Activated CD8-positive, alpha-beta memory T cell treated with anti-CD3 and anti-CD28 coated beads for 4 hours (primary cell): ENCODE measurements at regions not wholly inside any gene's neighbourhood (a gene's known extent, or its start where the extent isn't known, plus 50 kb on each side); places are given as distances from the start of the nearest gene placed in this dataset.

Experiments used
- DNase-seq, 2 donors: peaks; one replicate each; pipeline ENCODE4 v3.0.0-alpha.2; 2020; ENCODE audit warnings: low read depth in 2 of 2

GRCh38 chr17:34527908-34528470, 51.4 kb upstream of the TMEM132E start:
- DNase-seq, result no peak

DNA sequence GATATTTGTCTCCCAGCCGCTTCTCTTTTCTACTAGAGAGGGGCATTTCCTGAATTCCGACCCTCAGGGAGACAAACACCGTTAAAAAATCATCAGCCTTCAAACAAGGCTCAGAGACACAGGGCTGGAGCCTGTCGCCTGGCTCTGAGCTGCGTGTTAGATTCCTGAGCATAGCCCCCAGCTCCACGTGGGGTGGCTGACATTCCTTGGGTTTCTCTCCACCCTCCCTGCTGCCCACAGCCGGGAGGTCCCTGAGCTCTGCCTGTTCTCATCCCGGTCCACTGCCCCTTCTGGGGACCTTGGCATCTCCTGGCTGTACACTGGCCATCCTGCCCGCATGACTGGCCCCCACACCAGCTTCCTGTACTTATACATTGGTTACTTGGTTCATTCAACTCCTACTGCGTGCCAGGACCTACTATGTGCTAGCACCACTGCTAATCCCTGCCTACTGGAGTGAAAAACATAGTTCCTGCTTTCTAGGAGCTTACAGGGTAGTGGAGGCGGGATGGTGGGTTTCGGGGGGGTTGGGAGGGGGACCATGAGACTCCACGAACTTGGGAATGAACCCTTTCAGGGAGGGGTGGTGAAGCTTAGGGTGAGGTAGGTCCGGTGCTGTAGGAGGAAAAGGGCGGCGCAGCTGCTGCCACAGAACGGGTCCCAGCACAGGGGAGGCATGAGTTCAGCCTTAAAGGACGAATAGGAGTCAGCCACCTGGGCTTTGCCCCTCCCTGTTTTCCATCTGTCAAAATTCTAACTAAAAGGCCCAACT, 52.1 kb upstream of the TMEM132E start:
- no peak for DNase-seq

DNA sequence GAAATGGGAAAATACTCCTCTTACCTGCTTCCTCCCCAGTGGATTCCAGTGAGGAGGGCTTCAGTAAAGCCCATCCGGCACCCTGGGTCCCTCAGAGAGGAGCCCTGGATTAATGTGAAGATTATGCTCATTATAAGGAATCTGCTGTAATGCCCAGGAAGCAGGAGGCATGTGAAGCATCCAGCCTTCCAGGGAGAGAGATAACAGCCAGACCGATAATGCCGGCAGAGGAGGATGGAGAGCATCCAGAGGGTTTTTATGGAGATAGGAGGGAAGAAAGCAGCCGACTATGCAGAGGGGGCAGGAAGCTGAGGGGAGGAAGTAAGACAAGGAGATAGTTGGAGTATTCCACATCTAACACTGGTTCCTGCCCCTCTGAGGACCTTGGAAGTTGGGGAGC, 53.7 kb upstream of the TMEM132E start:
- no peak for DNase-seq

DNA sequence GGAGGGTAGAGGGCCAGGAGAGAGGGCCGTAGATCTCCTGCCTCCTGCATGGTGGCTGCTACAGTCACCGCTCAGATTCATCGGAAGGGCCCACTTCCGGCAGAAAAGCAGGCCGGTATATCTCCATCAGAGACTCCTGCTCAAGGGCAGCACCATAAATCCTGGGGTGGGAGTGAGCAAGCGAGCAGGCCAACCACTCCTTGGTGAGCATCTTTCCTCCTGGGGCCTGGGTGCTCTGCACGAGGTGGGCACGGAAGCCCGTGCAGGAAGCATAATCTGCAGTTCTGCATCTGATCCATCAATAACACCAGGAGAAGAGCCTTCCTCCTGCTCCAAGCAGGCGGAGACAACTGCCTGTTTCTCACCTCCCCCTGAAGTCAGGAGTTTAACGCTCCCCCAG, 57.4 kb upstream of the TMEM132E start:
- no peak for DNase-seq

GRCh38 chr17:34519282-34519681, 60.1 kb upstream of the TMEM132E start:
- no peak for DNase-seq

DNA sequence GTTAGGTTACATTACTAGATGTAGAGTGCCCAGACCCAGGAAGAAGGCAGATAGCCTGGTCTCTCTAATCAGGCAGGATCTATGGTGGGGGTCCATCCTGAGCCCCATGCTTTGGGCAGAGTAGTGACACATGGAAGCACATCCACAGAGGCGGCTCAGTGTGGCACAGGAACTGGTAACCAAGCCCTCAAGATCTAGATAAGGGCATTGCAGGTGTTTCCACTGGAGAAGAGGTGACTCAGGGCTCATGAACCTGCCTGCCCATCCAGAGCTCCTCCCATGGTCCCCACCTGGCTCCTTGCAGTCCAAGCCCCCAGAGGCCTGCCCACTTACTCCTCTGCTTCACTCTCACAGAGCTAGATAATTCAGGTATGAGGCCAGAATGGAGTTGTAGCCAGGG, 62.0 kb upstream of the TMEM132E start:
- no peak for DNase-seq

DNA sequence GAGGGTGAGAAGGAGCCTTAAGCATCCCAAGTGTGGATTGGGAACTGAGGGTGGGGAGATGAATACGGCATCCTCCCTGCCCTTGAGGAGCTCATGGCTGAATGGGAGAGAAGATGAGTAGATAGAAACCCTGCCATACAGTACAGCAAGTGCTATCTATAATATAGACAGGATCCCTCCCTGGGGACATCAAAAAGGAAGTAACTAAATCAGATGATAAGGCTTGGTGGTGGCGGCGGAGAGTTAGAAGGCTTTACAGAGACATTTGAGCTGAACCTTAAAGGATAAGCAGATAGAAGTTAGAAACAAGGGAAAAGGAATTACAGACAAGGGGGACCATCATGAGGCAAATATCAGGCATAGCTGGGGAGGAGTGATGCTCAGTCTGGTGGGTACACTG, 67.5 kb upstream of the TMEM132E start:
- DNase-seq, result no peak

GRCh38 chr17:34511265-34511664, 68.1 kb upstream of the TMEM132E start:
- DNase-seq, result no peak

DNA sequence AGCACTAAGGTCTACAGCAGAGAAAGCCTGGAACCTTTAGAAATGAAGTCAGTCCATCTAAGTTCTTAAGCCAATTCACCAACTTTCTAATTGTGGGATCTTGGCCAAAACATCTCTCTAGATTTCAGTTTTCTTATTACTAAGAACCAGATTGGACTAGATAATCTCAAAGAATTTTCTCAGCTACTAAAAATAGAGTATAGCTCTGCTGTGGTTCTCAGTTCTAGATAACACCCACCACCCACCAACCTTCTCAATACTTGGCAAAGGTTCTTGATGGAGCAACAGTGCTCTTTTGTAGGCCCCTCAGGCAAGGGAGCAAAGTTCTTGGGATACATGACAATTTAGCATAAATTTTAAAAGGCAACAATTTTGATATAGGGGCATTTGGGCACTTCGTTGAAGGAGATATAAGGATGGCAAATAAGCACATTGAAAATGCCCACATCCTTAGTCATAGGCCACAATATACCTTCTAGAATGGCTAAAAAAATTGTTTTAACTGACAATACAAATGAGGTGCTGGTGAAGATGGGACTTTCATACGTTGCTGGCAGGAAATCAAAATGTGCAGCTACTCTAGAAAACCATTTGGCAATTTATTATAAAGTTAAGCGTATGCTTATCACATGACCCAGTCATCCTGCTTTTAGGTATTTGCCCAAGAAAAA, 74.4 kb upstream of the TMEM132E start:
- no peak for DNase-seq

DNA sequence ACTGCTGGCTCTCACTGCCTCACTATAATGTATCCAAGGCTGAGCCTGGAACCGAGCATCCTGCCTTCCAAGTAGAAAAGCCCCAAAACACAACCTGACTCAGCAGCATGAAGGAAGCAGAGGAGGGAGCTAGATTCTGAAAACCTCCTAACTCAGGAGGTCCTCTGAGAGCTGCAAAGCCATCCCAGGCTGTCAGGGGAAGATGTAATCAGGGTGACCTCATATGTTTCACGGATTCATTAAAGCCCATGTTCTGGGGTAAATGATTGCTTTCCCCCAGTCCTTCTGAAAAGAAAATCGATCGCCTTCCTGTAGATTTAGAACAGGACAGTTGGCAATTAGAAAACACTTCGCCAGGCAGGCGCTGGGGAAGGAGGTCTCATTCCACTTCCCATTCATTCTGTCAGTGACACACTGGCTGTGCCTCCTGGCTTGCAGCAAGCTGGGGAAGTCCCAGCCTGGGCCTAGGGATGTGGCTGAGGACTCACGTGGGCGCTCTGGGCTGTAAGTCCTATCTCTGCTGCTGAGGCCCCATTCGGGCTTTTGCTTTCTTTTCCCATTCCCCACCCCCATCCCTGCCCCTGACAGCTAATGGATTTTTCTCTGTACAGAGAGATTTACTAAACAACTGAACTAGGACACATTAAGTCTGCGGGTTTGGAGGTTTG, 75.7 kb upstream of the TMEM132E start:
- no peak for DNase-seq

DNA sequence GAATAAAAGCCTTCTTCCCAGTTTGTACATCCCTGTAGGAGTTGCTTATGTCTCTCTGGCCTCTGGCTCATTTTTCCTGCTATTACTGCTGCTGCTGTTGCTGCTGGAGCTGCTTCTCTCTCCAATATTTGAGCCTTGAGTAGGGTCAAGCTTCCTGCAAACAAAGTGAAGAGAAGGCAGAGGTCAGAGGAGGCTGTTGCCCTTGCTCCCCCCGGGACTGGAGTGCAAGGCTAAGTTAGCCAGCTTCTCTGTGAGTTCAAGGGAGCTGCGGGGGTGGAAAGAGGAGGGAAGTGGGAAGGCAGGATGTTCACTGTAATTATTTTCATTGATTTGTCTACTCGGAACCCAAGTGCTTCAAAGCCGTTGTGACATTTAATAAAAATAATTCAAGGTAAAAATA, 77.0 kb upstream of the TMEM132E start:
- no peak for DNase-seq

DNA sequence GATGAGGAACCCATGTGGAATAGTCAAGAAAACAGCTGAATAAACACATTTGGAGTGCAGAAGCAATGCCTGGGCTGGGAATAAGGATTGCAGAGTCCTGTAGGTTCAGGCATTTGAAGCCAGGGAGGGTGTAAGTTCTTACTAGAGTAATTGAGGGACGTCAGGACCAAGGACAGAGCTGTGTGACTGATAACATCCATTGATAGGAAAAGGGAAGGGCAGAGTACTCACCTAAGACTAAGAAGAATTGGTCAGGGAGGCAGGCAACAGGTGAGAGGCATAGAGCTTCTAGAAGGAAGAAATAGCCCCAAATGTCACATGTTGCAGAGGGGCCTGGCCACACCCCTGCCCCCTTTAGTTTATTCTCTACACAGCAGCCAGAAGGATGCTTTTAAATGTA, 79.8 kb upstream of the TMEM132E start:
- DNase-seq, result no peak

DNA sequence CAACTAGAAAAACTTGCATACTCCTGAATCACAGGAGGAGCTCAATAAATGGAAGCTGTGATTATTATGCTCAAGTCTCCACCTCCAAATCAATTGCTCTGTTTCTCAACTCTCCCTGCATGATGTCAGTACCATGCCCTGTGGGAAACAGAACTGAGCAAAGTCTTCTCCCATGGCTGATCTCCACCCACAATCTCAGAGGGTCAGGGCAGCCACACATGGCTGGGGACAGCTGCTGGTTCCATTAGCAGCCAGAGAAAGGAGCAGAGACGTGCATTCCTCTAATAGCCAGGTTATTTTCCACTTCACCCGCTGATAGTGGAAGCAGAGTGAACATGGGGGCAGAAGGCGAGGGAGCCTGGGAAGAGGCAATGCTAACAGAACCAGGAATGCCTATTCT, 85.5 kb upstream of the TMEM132E start:
- no peak for DNase-seq

DNA sequence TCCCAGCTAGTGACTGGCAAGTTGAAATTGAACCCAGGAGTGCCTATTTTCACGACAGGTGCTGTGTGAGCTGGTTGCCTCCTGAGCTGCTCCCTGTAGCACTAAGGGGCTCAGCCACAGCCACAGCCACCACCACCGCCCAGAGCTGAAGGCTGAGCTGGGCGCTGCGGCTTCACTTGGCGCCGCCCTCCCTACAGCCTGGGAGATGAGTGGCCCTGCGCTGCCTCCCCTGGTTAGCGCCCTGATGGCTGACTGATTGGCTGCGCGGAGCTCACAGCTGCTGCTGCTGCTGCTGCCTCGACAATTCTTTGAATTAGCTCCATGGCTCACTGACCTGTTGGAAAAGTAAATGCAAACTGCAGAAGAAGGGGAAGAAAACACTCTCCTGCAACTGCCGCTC, 91.8 kb upstream of the TMEM132E start:
- no peak for DNase-seq

DNA sequence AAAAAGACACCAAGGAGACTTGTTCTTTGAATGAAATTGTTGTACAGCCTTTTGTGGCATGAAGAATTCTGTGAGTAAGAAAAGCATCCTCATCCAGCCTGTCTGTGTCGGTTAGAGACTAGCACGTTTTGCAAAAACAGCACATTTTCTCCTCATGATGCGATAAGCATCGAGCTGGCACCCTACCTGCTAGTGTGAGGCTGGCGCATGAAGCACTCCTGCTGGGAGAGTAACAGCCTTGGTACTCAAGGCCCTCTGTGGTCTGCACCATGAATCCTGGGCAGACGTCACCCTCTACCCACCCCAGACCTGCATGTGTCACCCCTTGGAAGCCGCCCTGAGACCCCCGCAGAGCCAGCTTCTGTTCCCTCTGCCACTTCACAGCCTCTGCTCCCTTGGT, 92.6 kb upstream of the TMEM132E start:
- no peak for DNase-seq

GRCh38 chr17:34485999-34486398, 93.4 kb upstream of the TMEM132E start:
- no peak for DNase-seq

GRCh38 chr17:34484193-34484733, 95.1 kb upstream of the TMEM132E start:
- DNase-seq, result no peak

DNA sequence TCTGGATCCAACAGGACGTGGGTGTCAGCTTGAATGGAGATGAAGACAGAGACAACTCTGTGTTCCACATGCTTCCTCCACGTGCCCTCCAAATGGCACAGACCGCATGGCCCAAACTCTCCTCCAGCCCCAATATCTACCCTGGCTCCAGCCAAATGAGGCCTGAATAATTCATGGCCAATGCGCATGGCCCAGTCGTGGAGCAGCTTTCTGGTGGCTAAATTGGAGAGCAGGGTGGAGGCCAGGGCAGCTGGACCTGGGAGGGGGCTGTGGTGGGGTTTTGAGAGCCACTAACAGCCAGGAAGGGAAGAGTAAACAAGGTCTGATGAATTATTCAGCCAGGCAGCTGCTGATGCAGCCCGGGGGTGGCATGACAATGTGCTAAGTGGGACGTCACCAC, 96.7 kb upstream of the TMEM132E start:
- no peak for DNase-seq

DNA sequence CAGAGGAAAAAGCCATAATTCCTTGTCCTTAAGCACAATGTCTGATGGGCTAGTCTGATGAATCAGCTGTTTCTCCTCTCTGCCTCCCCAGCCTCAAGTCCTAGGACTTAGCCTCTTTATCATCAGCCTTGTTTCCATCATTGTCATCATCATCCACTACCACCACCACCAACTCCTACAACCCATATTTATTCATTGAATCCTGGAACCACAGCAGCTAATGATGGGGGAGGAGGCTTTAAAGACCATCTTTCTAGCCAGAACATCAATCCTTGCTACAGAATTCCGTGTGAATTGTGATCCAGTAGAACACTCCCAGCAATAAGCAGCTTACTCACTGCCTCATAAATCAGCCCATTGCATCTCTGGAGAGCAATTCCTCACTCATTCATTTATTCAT, 97.6 kb upstream of the TMEM132E start:
- DNase-seq, result no peak

- DNase-seq, result no peak
Observed at GRCh38 chr17:34479371-34479770, 100.0 kb upstream of the TMEM132E start.

- no peak for DNase-seq
Observed at GRCh38 chr17:34478244-34478643, 101.1 kb upstream of the TMEM132E start.

DNA sequence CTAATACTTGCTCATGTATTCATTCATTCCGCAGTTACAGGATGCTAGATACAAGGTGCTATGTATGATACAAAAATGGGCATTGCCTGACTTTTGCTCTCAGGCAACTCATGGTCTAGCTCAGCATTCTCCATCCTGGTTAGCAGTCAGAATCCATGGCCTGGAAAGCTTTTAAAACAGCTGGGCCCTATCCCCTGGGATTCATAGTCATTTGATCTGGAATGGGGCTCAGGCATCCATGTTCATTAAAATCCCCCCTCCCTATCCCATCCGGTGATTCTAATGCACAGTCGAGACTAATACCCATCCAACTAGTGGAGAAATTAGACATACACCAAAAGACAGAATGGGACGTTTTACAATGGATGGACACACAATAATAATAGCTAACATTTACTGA, 104.1 kb upstream of the TMEM132E start:
- DNase-seq, result no peak

GRCh38 chr17:34474706-34475105, 104.7 kb upstream of the TMEM132E start:
- no peak for DNase-seq
